ENCODE measurements at regions not wholly inside any gene's neighbourhood (a gene's known extent, or its start where the extent isn't known, plus 50 kb on each side); places are given as distances from the start of the nearest gene placed in this dataset.
"Not testable (repeated sequence)": the region's sequence is repeated elsewhere in the genome, so short reads cannot be mapped to it uniquely, and the experiment has no call there.

DNA sequence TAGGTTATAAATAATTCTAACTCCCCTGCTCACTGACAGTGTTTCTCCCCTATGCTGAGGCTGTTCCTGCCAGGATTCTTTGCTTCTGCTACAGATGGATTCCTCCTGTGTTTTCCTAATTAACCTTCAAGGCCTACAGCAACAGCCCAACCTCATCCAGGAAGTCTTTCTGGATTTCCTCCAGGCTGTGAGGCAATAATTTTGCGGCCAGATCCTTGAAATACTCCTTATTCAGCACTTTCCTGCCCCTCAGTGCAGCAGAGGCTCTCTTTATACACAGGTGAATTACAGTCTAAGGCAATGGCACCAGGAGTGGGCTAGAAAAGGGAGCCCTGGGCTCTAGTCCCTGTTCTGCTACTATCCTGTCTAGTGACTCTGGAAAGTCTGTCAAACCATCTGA is 102.1 kb upstream of the PRSS12 start:
- not testable (repeated sequence) for H3K27ac ChIP-seq (ENCODE audit: low read length); H3K36me3 ChIP-seq (ENCODE audit: insufficient read depth, low read length)

DNA sequence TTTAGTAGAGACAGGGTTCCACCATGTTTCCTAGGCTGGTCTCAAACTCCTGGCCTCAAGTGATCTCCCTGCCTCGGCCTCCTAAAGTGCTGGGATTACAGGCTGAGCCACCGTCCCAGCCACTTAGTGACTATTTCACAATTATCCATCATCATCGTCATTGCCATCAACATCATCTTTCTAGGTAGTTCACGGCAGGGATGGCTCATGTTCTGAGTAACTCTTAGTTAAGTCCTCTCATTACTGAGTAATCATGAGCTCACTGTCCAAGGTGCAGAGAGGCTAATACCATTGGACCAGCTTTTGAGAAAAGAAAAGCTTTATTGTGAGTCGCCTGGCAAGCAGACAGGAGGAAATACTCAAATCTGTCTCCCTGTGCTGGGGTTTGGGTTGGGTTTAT is 108.6 kb upstream of the PRSS12 start:
- not testable (repeated sequence) for H3K27me3 ChIP-seq (ENCODE audit: insufficient read depth, low read length, poor library complexity); H3K9ac ChIP-seq (ENCODE audit: low read depth, low read length); H3K27ac ChIP-seq (ENCODE audit: low read length); H3K4me3 ChIP-seq (ENCODE audit: low read depth in 1 of 2, low read length in 2 of 2); H3K4me2 ChIP-seq (ENCODE audit: insufficient read depth, low read length); H3K9me3 ChIP-seq (ENCODE audit: insufficient read depth, low read length, severe bottlenecking); H4K20me1 ChIP-seq (ENCODE audit: insufficient read depth, low read length); H3K4me1 ChIP-seq (ENCODE audit: insufficient read depth, low read length); H3K36me3 ChIP-seq (ENCODE audit: insufficient read depth, low read length); H2AFZ ChIP-seq (ENCODE audit: low read depth, low read length); ATAC-seq (ENCODE audit: insufficient read depth, low read depth); DNase-seq; H3K79me2 ChIP-seq (ENCODE audit: insufficient read depth, low read length)

More for the DNA sequence above, 102.1 kb upstream of the PRSS12 start:
- H2AFZ ChIP-seq (ENCODE audit: low read depth, low read length); H4K20me1 ChIP-seq (ENCODE audit: insufficient read depth, low read length); H3K4me3 ChIP-seq (ENCODE audit: low read depth in 1 of 2, low read length in 2 of 2); H3K9me3 ChIP-seq (ENCODE audit: insufficient read depth, low read length, severe bottlenecking); H3K27me3 ChIP-seq (ENCODE audit: insufficient read depth, low read length, poor library complexity); H3K9ac ChIP-seq (ENCODE audit: low read depth, low read length); ATAC-seq (ENCODE audit: insufficient read depth, low read depth); H3K79me2 ChIP-seq (ENCODE audit: insufficient read depth, low read length); H3K4me1 ChIP-seq (ENCODE audit: insufficient read depth, low read length); DNase-seq; H3K4me2 ChIP-seq (ENCODE audit: insufficient read depth, low read length): not testable (repeated sequence)

DNA sequence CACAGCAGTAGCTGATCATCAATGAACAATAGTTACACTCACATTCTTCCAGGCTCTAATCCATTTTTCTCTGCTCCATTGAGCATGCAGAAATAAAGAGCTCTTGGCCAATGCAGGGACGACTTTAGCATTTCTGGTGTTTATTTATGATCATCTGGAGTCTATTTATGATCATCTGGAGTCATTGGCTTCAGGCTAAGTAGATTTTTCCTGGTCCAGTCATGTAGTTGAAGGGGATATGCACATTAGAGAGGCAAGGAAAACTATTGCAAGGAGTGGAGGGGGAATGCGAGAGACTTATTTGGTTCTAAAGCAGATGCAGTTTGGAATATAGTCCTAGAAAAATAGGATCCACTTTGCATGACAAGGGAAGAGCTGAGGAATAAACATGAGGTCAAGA is 113.0 kb upstream of the PRSS12 start:
- H4K20me1 ChIP-seq (ENCODE audit: insufficient read depth, low read length); H3K4me2 ChIP-seq (ENCODE audit: insufficient read depth, low read length); H3K4me1 ChIP-seq (ENCODE audit: insufficient read depth, low read length); H2AFZ ChIP-seq (ENCODE audit: low read depth, low read length); H3K9me3 ChIP-seq (ENCODE audit: insufficient read depth, low read length, severe bottlenecking); H3K79me2 ChIP-seq (ENCODE audit: insufficient read depth, low read length); H3K27me3 ChIP-seq (ENCODE audit: insufficient read depth, low read length, poor library complexity); H3K9ac ChIP-seq (ENCODE audit: low read depth, low read length); H3K4me3 ChIP-seq (ENCODE audit: low read depth in 1 of 2, low read length in 2 of 2); H3K27ac ChIP-seq (ENCODE audit: low read length); DNase-seq; H3K36me3 ChIP-seq (ENCODE audit: insufficient read depth, low read length); ATAC-seq (ENCODE audit: insufficient read depth, low read depth): not testable (repeated sequence)

DNA sequence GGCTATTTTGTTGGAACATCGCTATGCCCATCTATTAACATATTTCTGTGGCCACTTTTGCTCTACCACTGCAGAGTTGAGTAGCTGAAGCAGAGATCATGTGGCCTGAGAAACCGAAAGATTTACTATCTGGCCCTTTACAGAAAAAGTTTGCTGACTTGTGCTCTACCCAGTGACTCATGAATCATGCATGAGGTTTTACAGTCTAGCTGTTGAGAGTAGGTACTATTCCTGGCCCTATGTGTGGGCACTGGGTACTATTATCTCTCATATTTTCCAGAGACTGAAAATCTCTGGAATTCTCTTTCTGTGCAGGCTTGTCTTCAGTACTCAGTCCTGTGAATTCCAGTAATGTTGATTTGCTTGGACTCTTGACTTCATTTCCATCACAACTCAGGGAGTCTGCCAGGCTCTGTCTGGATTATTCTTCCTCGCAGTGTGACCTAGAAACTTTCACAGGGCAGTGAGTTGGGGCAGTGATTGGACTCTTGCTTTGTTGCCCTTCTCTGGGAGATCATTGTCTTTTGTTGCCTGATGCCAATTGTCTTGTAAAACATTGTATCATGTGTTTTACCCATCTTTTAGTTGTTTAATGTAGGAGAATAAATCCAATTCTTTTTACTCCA is 121.3 kb upstream of the PRSS12 start:
- not testable (repeated sequence) for ATAC-seq (ENCODE audit: insufficient read depth, low read depth); H3K4me1 ChIP-seq (ENCODE audit: insufficient read depth, low read length); H3K27ac ChIP-seq (ENCODE audit: low read length); H3K4me2 ChIP-seq (ENCODE audit: insufficient read depth, low read length); H2AFZ ChIP-seq (ENCODE audit: low read depth, low read length); H3K4me3 ChIP-seq (ENCODE audit: low read depth in 1 of 2, low read length in 2 of 2); H3K9me3 ChIP-seq (ENCODE audit: insufficient read depth, low read length, severe bottlenecking); H3K36me3 ChIP-seq (ENCODE audit: insufficient read depth, low read length); DNase-seq; H3K79me2 ChIP-seq (ENCODE audit: insufficient read depth, low read length); H3K27me3 ChIP-seq (ENCODE audit: insufficient read depth, low read length, poor library complexity); H3K9ac ChIP-seq (ENCODE audit: low read depth, low read length); H4K20me1 ChIP-seq (ENCODE audit: insufficient read depth, low read length)

DNA sequence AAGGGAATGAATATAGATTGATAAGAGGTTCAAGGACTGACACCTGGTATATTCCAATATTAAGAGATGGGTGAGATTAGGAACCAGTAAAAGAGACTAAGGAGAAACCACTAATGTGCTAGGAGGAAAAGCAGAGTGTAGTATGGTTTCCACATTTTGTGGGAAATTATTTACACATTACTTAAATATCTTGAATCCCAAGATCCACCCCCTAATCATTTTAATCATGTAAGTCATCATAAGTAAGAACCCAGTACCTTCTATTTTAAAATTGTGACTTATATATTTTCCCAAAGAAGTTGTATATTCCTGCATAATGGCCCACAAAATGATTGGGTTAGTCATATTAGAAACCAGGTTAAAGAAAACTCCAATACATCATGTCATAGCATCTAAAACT is 122.0 kb upstream of the PRSS12 start:
- H2AFZ ChIP-seq (ENCODE audit: low read depth, low read length); H3K36me3 ChIP-seq (ENCODE audit: insufficient read depth, low read length); H3K4me3 ChIP-seq (ENCODE audit: low read depth in 1 of 2, low read length in 2 of 2); DNase-seq; H3K4me2 ChIP-seq (ENCODE audit: insufficient read depth, low read length); H3K79me2 ChIP-seq (ENCODE audit: insufficient read depth, low read length); H3K27ac ChIP-seq (ENCODE audit: low read length); H4K20me1 ChIP-seq (ENCODE audit: insufficient read depth, low read length); ATAC-seq (ENCODE audit: insufficient read depth, low read depth); H3K9me3 ChIP-seq (ENCODE audit: insufficient read depth, low read length, severe bottlenecking); H3K9ac ChIP-seq (ENCODE audit: low read depth, low read length); H3K27me3 ChIP-seq (ENCODE audit: insufficient read depth, low read length, poor library complexity); H3K4me1 ChIP-seq (ENCODE audit: insufficient read depth, low read length): not testable (repeated sequence)

DNA sequence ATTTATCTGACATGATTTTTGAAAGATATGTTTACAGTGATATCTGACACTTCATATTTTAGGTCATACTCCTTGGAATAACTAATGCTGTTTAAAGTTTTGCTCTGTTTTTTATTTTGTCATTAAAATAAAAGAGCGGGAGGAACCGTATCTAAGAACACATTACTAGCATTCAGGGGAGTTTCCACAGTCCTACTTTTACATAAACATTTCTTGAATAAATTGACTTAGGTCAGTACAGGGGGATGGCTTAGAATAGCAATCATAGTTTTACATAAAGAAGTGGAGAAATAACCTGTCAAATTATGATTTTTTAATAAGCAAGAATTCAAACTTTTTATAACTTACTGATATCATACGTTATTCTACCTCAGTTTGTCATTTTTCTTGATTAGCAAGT is 123.1 kb upstream of the PRSS12 start:
- H2AFZ ChIP-seq (ENCODE audit: low read depth, low read length); H3K27me3 ChIP-seq (ENCODE audit: insufficient read depth, low read length, poor library complexity); H3K9me3 ChIP-seq (ENCODE audit: insufficient read depth, low read length, severe bottlenecking); DNase-seq; ATAC-seq (ENCODE audit: insufficient read depth, low read depth); H3K36me3 ChIP-seq (ENCODE audit: insufficient read depth, low read length); H3K4me2 ChIP-seq (ENCODE audit: insufficient read depth, low read length); H3K4me3 ChIP-seq (ENCODE audit: low read depth in 1 of 2, low read length in 2 of 2); H3K9ac ChIP-seq (ENCODE audit: low read depth, low read length); H4K20me1 ChIP-seq (ENCODE audit: insufficient read depth, low read length); H3K4me1 ChIP-seq (ENCODE audit: insufficient read depth, low read length); H3K27ac ChIP-seq (ENCODE audit: low read length); H3K79me2 ChIP-seq (ENCODE audit: insufficient read depth, low read length): not testable (repeated sequence)

DNA sequence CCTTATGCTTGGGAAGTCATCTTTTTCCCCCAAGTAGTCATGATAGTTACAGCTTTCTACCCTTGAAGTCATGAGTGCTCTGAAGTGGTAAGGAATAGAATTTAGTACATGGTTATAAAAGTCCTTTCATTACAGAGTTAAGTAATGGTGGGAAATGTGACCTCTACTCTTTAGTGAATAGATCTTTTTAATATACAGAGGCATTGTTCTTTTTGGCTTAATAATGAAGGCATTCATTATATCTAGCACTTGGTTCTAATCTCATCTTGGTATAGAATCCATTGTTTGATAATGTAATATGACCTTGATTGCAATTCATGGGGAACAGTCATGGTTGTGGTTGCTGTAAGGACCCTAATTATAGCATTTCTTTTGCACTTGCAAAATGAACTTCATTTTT is 125.0 kb upstream of the PRSS12 start:
- H4K20me1 ChIP-seq (ENCODE audit: insufficient read depth, low read length); H3K9ac ChIP-seq (ENCODE audit: low read depth, low read length); ATAC-seq (ENCODE audit: insufficient read depth, low read depth); H3K27ac ChIP-seq (ENCODE audit: low read length); H3K9me3 ChIP-seq (ENCODE audit: insufficient read depth, low read length, severe bottlenecking); H3K36me3 ChIP-seq (ENCODE audit: insufficient read depth, low read length); H2AFZ ChIP-seq (ENCODE audit: low read depth, low read length); H3K4me2 ChIP-seq (ENCODE audit: insufficient read depth, low read length); DNase-seq; H3K27me3 ChIP-seq (ENCODE audit: insufficient read depth, low read length, poor library complexity); H3K79me2 ChIP-seq (ENCODE audit: insufficient read depth, low read length); H3K4me3 ChIP-seq (ENCODE audit: low read depth in 1 of 2, low read length in 2 of 2); H3K4me1 ChIP-seq (ENCODE audit: insufficient read depth, low read length): not testable (repeated sequence)

DNA sequence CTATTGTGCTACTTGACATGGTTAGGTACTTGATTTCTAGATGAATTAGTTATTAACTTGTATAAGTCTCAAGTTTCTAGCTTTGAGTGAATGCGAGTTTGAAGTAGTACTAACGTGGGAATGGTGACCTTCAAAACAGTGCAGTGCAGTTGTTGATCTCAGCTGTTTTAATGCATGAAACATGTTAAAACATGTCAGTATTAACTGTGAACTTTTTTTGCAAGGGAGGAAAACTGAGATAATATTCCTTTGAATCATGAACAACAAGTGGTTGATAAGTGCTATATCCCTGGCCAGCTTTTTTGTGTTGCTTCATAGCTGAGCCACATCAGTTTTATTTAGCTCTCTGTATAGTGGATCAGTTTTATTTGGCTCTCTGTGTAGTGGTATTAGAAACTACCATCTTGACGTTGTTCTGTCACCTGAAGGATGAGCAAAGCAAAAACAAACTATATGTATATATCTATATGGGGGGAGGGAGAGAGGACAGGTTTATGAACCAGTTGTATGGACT is 133.1 kb upstream of the PRSS12 start:
- H3K4me1 ChIP-seq (ENCODE audit: insufficient read depth, low read length); H3K4me3 ChIP-seq (ENCODE audit: low read depth in 1 of 2, low read length in 2 of 2); H2AFZ ChIP-seq (ENCODE audit: low read depth, low read length); H3K27ac ChIP-seq (ENCODE audit: low read length); ATAC-seq (ENCODE audit: insufficient read depth, low read depth); H3K9ac ChIP-seq (ENCODE audit: low read depth, low read length); H3K9me3 ChIP-seq (ENCODE audit: insufficient read depth, low read length, severe bottlenecking); H4K20me1 ChIP-seq (ENCODE audit: insufficient read depth, low read length); H3K27me3 ChIP-seq (ENCODE audit: insufficient read depth, low read length, poor library complexity); H3K36me3 ChIP-seq (ENCODE audit: insufficient read depth, low read length); H3K79me2 ChIP-seq (ENCODE audit: insufficient read depth, low read length); H3K4me2 ChIP-seq (ENCODE audit: insufficient read depth, low read length); DNase-seq: not testable (repeated sequence)
